Neural crest cell (in vitro differentiated cells): ENCODE measurements at regions not wholly inside any gene's neighbourhood (a gene's known extent, or its start where the extent isn't known, plus 50 kb on each side); places are given as distances from the start of the nearest gene placed in this dataset.

Experiments
- DNase-seq: peaks from one replicate; pipeline ENCODE4 v3.0.0; 2021; ENCODE audit warnings: low read depth, mixed read lengths, low spot score
- H3K27ac Mint-ChIP-seq: one replicate; pipeline ENCODE4 v1.8.0; 2021; ENCODE audit warnings: mild to moderate bottlenecking, mixed read lengths; ENCODE audit not compliant: unreplicated experiment
- H3K27me3 Mint-ChIP-seq: 2 replicates; pipeline ENCODE4 v1.8.0; 2021; ENCODE audit warnings: low read depth, mild to moderate bottlenecking, mixed read lengths
- H3K36me3 Mint-ChIP-seq: 2 replicates; pipeline ENCODE4 v1.8.0; 2021; ENCODE audit warnings: low read depth, mild to moderate bottlenecking, mixed read lengths
- H3K4me1 Mint-ChIP-seq: 2 replicates; pipeline ENCODE4 v1.8.0; 2021; ENCODE audit warnings: mixed read lengths
- H3K4me3 Mint-ChIP-seq: one replicate; pipeline ENCODE4 v1.8.0; 2021; ENCODE audit warnings: mild to moderate bottlenecking, mixed read lengths
- H3K9me3 Mint-ChIP-seq: 2 replicates; pipeline ENCODE4 v1.8.0; 2021; ENCODE audit warnings: mixed read lengths
- CTCF ChIP-seq: fragments of 200-600 bp; sonication (generic); conservative IDR thresholded peaks from 2 replicates; pipeline ENCODE4 v1.5.0; 2021; ENCODE audit warnings: antibody characterized with exemption, mild to moderate bottlenecking

DNA sequence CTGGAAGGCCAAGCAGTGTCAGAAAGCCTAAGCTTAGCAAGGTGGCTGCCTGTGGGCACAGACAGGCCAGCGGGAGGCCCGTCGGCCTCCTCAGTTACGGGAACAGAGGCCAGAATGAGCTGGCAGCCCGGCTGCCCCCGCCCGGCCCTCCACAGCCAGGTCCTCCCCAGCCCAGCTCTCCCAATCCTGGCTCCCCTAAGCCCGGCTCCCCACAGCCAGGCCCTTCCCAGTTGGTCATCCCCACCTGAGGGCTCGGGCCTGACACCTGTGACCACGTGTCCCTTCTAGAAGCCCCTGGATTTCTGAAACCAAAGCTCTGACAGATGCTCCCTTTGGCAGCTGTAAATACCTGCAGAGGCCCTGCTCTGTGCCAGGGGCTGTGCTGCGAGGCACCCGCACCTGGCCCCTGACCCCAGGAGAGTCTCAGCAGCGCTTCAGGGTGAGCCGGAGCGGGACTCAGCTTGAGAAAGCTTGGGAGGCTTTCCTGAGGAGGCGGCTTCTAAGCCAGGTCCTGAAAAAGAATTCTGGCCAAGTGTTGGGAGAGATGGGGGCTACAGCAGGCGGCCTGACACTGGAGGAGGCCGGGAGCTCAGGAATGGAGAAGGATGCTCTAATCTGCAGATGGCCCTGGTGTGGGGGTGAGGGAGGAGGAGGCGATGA, 80.4 kb upstream of the OLFM1 start:
- no peak overlapping the region for H3K27ac Mint-ChIP-seq

DNA sequence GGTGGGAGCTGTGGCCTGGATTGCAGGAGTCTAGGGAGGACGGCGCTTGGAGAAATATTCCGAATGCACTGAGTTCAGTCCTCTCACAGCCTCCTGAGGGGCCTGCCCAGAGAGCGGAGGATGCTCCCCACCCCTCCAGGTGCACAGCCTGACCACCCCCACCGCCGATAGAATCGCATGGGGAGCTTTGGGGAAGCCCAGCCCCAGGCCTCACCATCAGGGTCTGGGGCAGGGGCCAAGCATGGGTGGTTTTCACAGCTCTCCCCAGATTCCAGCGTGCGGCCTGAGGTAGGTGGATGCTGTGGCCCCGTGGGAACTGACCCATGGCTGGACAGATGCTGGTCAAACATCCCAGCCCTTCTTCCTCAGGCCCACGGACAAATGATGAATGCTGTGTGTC, 79.9 kb upstream of the OLFM1 start:
- no peak overlapping the region for H3K4me3 Mint-ChIP-seq
- H3K36me3 Mint-ChIP-seq: peaks cover 2% of the 10 kb centered on the region
- no peak overlapping the region for H3K27ac Mint-ChIP-seq
- DNase-seq: no peak
- no peak for TF ChIP-seq CTCF
- H3K4me1 Mint-ChIP-seq: peaks cover 3% of the 10 kb centered on the region
- H3K9me3 Mint-ChIP-seq: peaks cover 5% of the 10 kb centered on the region
- H3K27me3 Mint-ChIP-seq: peaks cover 5% of the 10 kb centered on the region

More for the DNA sequence above, 80.4 kb upstream of the OLFM1 start:
- H3K27me3 Mint-ChIP-seq: peaks cover 5% of the 10 kb centered on the region
- no peak overlapping the region for H3K4me3 Mint-ChIP-seq
- no peak for DNase-seq
- no peak for TF ChIP-seq CTCF
- peaks cover 3% of the 10 kb centered on the region for H3K4me1 Mint-ChIP-seq
- H3K9me3 Mint-ChIP-seq: peaks cover 5% of the 10 kb centered on the region
- peaks cover 2% of the 10 kb centered on the region for H3K36me3 Mint-ChIP-seq

- no peak for TF ChIP-seq CTCF
- Mint-ChIP-seq H3K4me1 (peaks cover 3% of the 10 kb centered on the region), H3K9me3 (peaks cover 5% of the 10 kb centered on the region), H3K27me3 (peaks cover 5% of the 10 kb centered on the region), H3K4me3 (no peak overlapping the region), H3K36me3 (no peaks in the 10 kb centered on the region), H3K27ac (no peak overlapping the region)
- DNase-seq: no peak
Measured at GRCh38 chr9:135008416-135008815, 79.1 kb upstream of the OLFM1 start.

DNA sequence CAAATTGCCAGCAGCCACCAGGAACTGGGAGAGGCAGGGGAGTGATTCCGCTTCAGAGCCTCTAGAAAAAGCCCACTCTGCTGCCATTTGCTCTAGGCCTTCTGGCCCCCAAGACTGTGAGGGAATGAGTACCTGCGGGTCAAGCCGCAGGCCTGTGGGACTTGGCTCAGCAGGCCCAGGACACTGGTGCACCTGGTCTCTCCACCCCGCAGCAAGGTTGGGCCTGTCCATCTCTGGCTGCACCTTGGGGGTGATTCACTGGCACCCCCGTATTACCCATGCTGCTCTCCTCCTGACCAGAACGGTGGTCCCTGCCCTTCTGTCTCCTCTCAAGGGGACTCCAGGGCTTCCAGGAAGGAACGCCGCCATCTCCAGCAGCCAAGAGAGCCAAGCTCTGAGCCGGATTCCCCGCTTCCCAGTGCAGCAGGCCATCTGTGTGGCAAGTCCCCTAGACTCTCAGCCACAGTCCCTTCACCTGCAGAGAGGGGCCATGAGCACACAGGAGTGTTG, 78.4 kb upstream of the OLFM1 start:
- H3K4me3 Mint-ChIP-seq: no peak overlapping the region
- no peak for TF ChIP-seq CTCF
- peaks cover 3% of the 10 kb centered on the region for H3K4me1 Mint-ChIP-seq
- H3K36me3 Mint-ChIP-seq: no peaks in the 10 kb centered on the region
- peaks cover 3% of the 10 kb centered on the region for H3K9me3 Mint-ChIP-seq
- H3K27me3 Mint-ChIP-seq: peaks cover 1% of the 10 kb centered on the region
- no peak overlapping the region for H3K27ac Mint-ChIP-seq
- no peak for DNase-seq

GRCh38 chr9:135009794-135010585, 77.5 kb upstream of the OLFM1 start:
- no peak overlapping the region for H3K4me3 Mint-ChIP-seq
- H3K27me3 Mint-ChIP-seq: no peaks in the 10 kb centered on the region
- peaks cover 3% of the 10 kb centered on the region for H3K4me1 Mint-ChIP-seq

More at GRCh38 chr9:135009794-135010585, 77.5 kb upstream of the OLFM1 start:
- TF ChIP-seq CTCF: no peak
- Mint-ChIP-seq H3K9me3 (no peaks in the 10 kb centered on the region), H3K27ac (peak overlapping the region; percentile 6), H3K36me3 (no peaks in the 10 kb centered on the region)
- DNase-seq: no peak
